Keratinocyte (primary cell): ENCODE measurements at regions not wholly inside any gene's neighbourhood (a gene's known extent, or its start where the extent isn't known, plus 50 kb on each side); places are given as distances from the start of the nearest gene placed in this dataset.

ENCODE experiments used
- DNase-seq: peaks from one replicate; pipeline ENCODE4 v3.0.0-alpha.2; 2011; ENCODE audit warnings: low read depth, missing footprints, low spot score
- FAIRE-seq: peaks from 2 replicates; lab custom pipeline; 2011; peaks lifted over from hg19 to GRCh38; lab: Jason Lieb, UNC
- H2AFZ ChIP-seq: 2 replicates; pipeline ENCODE4 v1.6.0; 2012; ENCODE audit warnings: low read length, control low read depth, inconsistent platforms; ENCODE audit not compliant: control insufficient read depth
- H3K27ac ChIP-seq: 2 replicates; pipeline ENCODE4 v1.5.1; 2011; ENCODE audit warnings: low read length; ENCODE audit not compliant: control insufficient read depth, insufficient read depth
- H3K27me3 ChIP-seq: 3 replicates; pipeline ENCODE4 v1.6.0; 2011; ENCODE audit warnings: low read length; ENCODE audit not compliant: control insufficient read depth, insufficient read depth; ENCODE audit errors: extremely low read depth
- H3K36me3 ChIP-seq, 2 experiments: 2 replicates in 1 of 2; 3 replicates in 1 of 2; pipeline ENCODE4 v1.5.1; 2011; ENCODE audit warnings: low read length in 2 of 2, mild to moderate bottlenecking in 1 of 2; ENCODE audit not compliant: control insufficient read depth in 2 of 2, insufficient read depth in 2 of 2; ENCODE audit errors: extremely low read depth in 1 of 2
- H3K4me1 ChIP-seq: 3 replicates; pipeline ENCODE4 v1.5.1; 2011; ENCODE audit warnings: low read length; ENCODE audit not compliant: control insufficient read depth, insufficient read depth; ENCODE audit errors: extremely low read depth
- H3K4me2 ChIP-seq: 3 replicates; pipeline ENCODE4 v1.6.0; 2011; ENCODE audit warnings: low read depth, low read length; ENCODE audit not compliant: control insufficient read depth, insufficient read depth; ENCODE audit errors: extremely low read depth
- H3K4me3 ChIP-seq, 3 experiments: fragments of 200-600 bp in 1 of 3; sonication (generic) in 1 of 3; 2 replicates in 2 of 3; 3 replicates in 1 of 3; pipeline ENCODE4 v1.5.1; 2011 to 2016; ENCODE audit warnings: low read length in 3 of 3, mild to moderate bottlenecking in 3 of 3, control low read depth in 2 of 3, inconsistent platforms in 1 of 3, low read depth in 1 of 3, mixed read lengths in 1 of 3, mixed run types in 1 of 3, moderate library complexity in 1 of 3; ENCODE audit not compliant: control insufficient read depth in 2 of 3, insufficient read depth in 2 of 3; ENCODE audit errors: extremely low read depth in 1 of 3
- H3K79me2 ChIP-seq: 2 replicates; pipeline ENCODE4 v1.6.0; 2012; ENCODE audit warnings: low read length; ENCODE audit not compliant: control insufficient read depth, insufficient read depth
- H3K9ac ChIP-seq: 3 replicates; pipeline ENCODE4 v1.6.0; 2011; ENCODE audit warnings: low read length; ENCODE audit not compliant: control insufficient read depth, insufficient read depth; ENCODE audit errors: extremely low read depth
- H3K9me1 ChIP-seq: 3 replicates; pipeline ENCODE4 v1.6.0; 2011; ENCODE audit warnings: low read length; ENCODE audit not compliant: control insufficient read depth, insufficient read depth; ENCODE audit errors: extremely low read depth
- H3K9me3 ChIP-seq: 2 replicates; pipeline ENCODE4 v1.5.1; 2012; ENCODE audit warnings: low read depth, low read length; ENCODE audit not compliant: control insufficient read depth
- H4K20me1 ChIP-seq: 3 replicates; pipeline ENCODE4 v1.6.0; 2011; ENCODE audit warnings: low read length; ENCODE audit not compliant: control insufficient read depth, insufficient read depth; ENCODE audit errors: extremely low read depth
- EZH2 ChIP-seq: IDR thresholded peaks from one replicate; pipeline ENCODE4 v1.6.1; 2012; ENCODE audit warnings: inconsistent platforms, mild to moderate bottlenecking, low read length, moderate library complexity
- dilution Hi-C: fragments of 300-500 bp; cut with MboI; formaldehyde crosslinking; loops from one replicate; pipeline ENCODE4 v1.7.0; 2020; ENCODE audit warnings: low sequenced_read_pairs; ENCODE audit not compliant: extremely low pct_ligation_motif_present
- TF ChIP-seq, protein P1 (sequence below), 3 experiments: IDR thresholded peaks in 1 of 3; conservative IDR thresholded peaks in 1 of 3; optimal IDR thresholded peaks in 1 of 3; 2 replicates in 2 of 3; 3 replicates in 1 of 3; pipeline versions ENCODE3 to v1.5.1; 2011; ENCODE audit warnings: low read length in 3 of 3, mild to moderate bottlenecking in 3 of 3, moderate library complexity in 2 of 3, control low read depth in 1 of 3, inconsistent platforms in 1 of 3; ENCODE audit not compliant: insufficient read depth in 2 of 3; ENCODE audit errors: extremely low read depth in 1 of 3

DNA sequence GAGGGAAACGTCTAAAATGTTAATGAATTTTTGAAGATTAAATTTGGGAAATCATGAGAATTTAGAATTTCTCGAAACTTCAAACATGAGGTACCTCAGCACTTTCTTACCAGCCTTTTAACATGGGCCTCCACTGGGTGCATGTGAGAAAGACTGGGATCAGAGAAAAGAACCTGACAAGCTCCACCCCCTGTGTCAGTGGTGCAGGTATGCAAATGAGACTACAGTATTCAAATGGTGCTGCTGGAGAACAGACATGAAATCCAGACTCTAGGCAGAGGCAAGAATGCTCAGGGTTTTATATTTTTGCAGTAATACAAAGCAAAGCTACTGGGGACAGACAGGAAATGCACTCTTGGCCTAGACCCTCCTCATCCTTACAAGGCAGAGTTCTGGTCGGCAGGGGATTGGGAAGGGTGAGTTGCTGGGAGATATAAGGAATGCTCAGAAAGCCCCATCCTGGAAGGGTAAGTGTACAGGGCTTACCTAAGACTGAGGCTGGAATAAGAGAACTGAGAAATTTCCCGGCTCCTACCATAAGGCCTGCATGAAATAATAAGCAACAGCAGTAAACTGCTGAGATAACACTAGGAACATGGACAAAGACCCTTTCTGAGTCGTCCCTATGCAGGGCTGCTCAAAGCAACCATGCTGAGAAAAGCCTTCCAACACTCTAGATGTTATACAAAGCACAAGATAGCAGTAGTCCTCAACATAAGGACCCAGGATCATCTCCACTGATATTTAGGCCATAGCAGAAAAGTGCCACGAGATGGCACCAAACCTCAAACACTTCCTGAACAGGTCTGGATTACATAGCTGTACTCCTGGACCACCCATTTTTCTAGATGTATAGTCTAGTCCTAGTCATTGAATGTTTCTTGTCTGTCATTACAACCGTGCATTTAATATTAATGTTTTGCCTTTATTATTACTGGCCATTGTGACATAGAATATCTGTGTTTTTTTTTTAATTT, 260.8 kb downstream of the RASSF9 start:
- no peak overlapping the region for H3K4me3 ChIP-seq
- H3K4me2 ChIP-seq: no peak overlapping the region
- H3K36me3 ChIP-seq: no peaks in the 10 kb centered on the region
- no peak for TF ChIP-seq EZH2
- TF ChIP-seq, protein P1, sequence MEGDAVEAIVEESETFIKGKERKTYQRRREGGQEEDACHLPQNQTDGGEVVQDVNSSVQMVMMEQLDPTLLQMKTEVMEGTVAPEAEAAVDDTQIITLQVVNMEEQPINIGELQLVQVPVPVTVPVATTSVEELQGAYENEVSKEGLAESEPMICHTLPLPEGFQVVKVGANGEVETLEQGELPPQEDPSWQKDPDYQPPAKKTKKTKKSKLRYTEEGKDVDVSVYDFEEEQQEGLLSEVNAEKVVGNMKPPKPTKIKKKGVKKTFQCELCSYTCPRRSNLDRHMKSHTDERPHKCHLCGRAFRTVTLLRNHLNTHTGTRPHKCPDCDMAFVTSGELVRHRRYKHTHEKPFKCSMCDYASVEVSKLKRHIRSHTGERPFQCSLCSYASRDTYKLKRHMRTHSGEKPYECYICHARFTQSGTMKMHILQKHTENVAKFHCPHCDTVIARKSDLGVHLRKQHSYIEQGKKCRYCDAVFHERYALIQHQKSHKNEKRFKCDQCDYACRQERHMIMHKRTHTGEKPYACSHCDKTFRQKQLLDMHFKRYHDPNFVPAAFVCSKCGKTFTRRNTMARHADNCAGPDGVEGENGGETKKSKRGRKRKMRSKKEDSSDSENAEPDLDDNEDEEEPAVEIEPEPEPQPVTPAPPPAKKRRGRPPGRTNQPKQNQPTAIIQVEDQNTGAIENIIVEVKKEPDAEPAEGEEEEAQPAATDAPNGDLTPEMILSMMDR (optimal IDR thresholded peaks at IDR 0.05 in 1 of 3, IDR thresholded peaks at IDR 0.05 in 1 of 3, conservative IDR thresholded peaks at IDR 0.05 in 1 of 3; ENCODE audit: extremely low read depth in 1 of 3, insufficient read depth in 2 of 3, low read length in 3 of 3): peak; percentile 67 to 85 (median 76)
- H4K20me1 ChIP-seq: no peaks in the 10 kb centered on the region
- no peaks in the 10 kb centered on the region for H3K27me3 ChIP-seq
- H3K9me1 ChIP-seq: no peaks in the 10 kb centered on the region
- no peaks in the 10 kb centered on the region for H3K79me2 ChIP-seq
- no peak overlapping the region for H2AFZ ChIP-seq
- DNase-seq (no peak), FAIRE-seq (peak; percentile 95)
- no peaks in the 10 kb centered on the region for H3K9me3 ChIP-seq
- no peak overlapping the region for H3K27ac ChIP-seq
- H3K4me1 ChIP-seq: no peaks in the 10 kb centered on the region
- dilution Hi-C loops: no loop called here
- H3K9ac ChIP-seq: no peak overlapping the region

DNA sequence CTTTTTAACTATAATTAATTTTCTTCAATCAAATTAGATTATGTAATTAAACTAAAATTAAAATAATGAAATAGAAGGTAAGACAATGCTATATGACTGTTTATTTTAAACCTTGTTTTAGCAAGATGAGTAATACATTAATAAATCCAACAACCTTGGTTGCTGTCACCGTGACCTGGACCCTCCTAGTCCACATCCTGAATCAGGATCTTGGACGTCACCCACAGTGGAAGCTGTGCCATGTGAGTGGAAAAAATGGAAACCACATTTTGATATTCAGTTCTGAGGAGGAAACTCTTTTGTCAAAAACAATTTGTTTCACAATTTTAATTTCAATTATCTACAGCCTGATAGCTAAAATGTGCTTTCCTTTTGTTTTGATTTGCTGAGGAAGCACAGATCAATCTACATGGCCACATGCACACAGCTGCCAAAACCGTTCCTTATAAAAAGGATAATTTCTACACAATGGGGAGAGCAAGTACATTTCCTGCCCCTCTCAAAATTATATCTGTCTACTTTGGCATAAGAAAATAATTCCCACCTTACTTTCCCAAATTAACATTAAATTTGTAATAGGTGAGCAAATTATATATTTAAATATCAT, 255.5 kb downstream of the RASSF9 start:
- dilution Hi-C loops: no loop called here
- H3K27ac ChIP-seq: no peak overlapping the region
- H3K36me3 ChIP-seq: no peaks in the 10 kb centered on the region
- H3K27me3 ChIP-seq: no peaks in the 10 kb centered on the region
- no peak overlapping the region for H3K9ac ChIP-seq
- no peak overlapping the region for H3K4me3 ChIP-seq
- no peaks in the 10 kb centered on the region for H3K9me1 ChIP-seq
- TF ChIP-seq, protein P1 (optimal IDR thresholded peaks at IDR 0.05 in 1 of 3, IDR thresholded peaks at IDR 0.05 in 1 of 3, conservative IDR thresholded peaks at IDR 0.05 in 1 of 3; ENCODE audit: extremely low read depth in 1 of 3, insufficient read depth in 2 of 3, low read length in 3 of 3): no peak
- no peak for TF ChIP-seq EZH2
- no peaks in the 10 kb centered on the region for H3K4me1 ChIP-seq
- H3K9me3 ChIP-seq: no peaks in the 10 kb centered on the region
- no peak for FAIRE-seq
- no peaks in the 10 kb centered on the region for H3K79me2 ChIP-seq
- H4K20me1 ChIP-seq: no peaks in the 10 kb centered on the region
- no peak for DNase-seq
- H2AFZ ChIP-seq: no peak overlapping the region
- no peak overlapping the region for H3K4me2 ChIP-seq
